NCI-H526 (cell line): ENCODE measurements at regions not wholly inside any gene's neighbourhood (a gene's known extent, or its start where the extent isn't known, plus 50 kb on each side); places are given as distances from the start of the nearest gene placed in this dataset.
"Not testable (repeated sequence)": the region's sequence is repeated elsewhere in the genome, so short reads cannot be mapped to it uniquely, and the experiment has no call there.

Experiments
- DNase-seq, 2 experiments: peaks; one replicate each; lab custom pipeline; 2025; lab: John Stamatoyannopoulos, UW

GRCh38 chr2:104976603-104977120 is 61.2 kb upstream of the MRPS9 start:
- DNase-seq: peak in 1 of 2 experiments; percentile 11

DNA sequence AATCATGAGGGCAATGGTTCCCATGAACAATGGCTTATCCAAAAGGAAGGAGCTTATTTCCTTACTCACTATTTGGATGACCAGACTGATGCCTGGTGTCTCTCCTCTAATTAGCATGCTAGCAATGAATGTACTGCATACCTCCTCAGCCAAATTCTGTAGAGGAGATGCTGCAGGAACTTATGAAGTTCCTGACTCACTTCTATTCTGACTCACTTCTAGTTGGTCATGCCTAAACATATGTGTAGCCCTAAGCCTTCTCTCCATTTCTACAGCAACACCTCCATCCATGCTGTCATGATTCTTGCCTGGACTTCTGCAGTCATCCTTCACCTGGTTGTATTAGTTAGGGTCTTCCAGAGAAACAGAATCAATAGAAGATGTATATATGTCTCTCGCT is 59.9 kb upstream of the MRPS9 start:
- DNase-seq: no peak

- not testable (repeated sequence) for DNase-seq
Observed at GRCh38 chr2:104979786-104980185, 58.1 kb upstream of the MRPS9 start.

- no peak for DNase-seq
Observed at GRCh38 chr2:104982111-104982510, 55.8 kb upstream of the MRPS9 start.
